ENCODE measurements at regions not wholly inside any gene's neighbourhood (a gene's known extent, or its start where the extent isn't known, plus 50 kb on each side); places are given as distances from the start of the nearest gene placed in this dataset.

DNA sequence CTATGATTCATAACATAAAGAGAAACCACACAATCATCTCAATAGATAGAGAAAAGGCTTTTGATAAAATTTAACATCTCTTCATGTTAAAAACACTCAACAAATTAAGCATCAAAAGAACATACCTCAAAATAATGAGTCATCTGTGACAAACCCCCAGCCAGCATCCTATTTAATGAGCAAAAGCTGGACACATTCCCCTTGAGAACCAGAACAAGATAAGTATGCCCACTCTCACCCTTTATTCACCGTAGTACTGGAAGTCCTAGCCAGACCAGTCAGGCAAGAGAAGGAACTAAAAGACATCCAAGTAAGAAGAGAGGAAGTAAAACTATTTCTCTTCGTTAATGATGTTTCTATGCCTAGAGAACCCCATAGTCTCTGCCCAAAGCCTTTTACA, 507.2 kb downstream of the PABPC4L start:
- TF ChIP-seq, protein P1, sequence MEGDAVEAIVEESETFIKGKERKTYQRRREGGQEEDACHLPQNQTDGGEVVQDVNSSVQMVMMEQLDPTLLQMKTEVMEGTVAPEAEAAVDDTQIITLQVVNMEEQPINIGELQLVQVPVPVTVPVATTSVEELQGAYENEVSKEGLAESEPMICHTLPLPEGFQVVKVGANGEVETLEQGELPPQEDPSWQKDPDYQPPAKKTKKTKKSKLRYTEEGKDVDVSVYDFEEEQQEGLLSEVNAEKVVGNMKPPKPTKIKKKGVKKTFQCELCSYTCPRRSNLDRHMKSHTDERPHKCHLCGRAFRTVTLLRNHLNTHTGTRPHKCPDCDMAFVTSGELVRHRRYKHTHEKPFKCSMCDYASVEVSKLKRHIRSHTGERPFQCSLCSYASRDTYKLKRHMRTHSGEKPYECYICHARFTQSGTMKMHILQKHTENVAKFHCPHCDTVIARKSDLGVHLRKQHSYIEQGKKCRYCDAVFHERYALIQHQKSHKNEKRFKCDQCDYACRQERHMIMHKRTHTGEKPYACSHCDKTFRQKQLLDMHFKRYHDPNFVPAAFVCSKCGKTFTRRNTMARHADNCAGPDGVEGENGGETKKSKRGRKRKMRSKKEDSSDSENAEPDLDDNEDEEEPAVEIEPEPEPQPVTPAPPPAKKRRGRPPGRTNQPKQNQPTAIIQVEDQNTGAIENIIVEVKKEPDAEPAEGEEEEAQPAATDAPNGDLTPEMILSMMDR (IDR thresholded peaks at IDR 0.05), result no peak
- TF ChIP-seq POLR2AphosphoS5 (IDR thresholded peaks at IDR 0.05; ENCODE audit: insufficient read depth in 1 of 2, low read depth in 1 of 2) (no peak), POLR2A (IDR thresholded peaks at IDR 0.05) (no peak)
